Astrocyte of the cerebellum (primary cell): ENCODE measurements at regions not wholly inside any gene's neighbourhood (a gene's known extent, or its start where the extent isn't known, plus 50 kb on each side); places are given as distances from the start of the nearest gene placed in this dataset.

Experiments used
- DNase-seq: peaks from one replicate; pipeline ENCODE4 v3.0.0-alpha.2; 2011; ENCODE audit warnings: low read depth
- H3K4me3 ChIP-seq: 2 replicates; pipeline ENCODE4 v1.5.1; 2011; ENCODE audit warnings: mild to moderate bottlenecking, low read depth, low read length, moderate library complexity
- CTCF ChIP-seq: IDR thresholded peaks from 2 replicates; pipeline ENCODE4 v1.5.1; 2012; ENCODE audit warnings: low read length, low read depth, moderate library complexity, mild to moderate bottlenecking; ENCODE audit errors: missing control alignments
- in situ Hi-C: cut with HindIII; loops from 2 replicates; pipeline ENCODE4 v1.10.0; 2017; ENCODE audit warnings: low sequenced_read_pairs

GRCh38 chr13:105336706-105337576 lies 1198.5 kb downstream of the EFNB2 start:
- in situ Hi-C loops: no loop called here
- peak; percentile 26 for DNase-seq
- TF ChIP-seq CTCF: no peak
- no peak overlapping the region for H3K4me3 ChIP-seq

- in situ Hi-C loops: no loop called here
- TF ChIP-seq CTCF: no peak
- no peak overlapping the region for H3K4me3 ChIP-seq
- peak; percentile 49 for DNase-seq
Measured at GRCh38 chr13:105334211-105334610, 1201.3 kb downstream of the EFNB2 start.

GRCh38 chr13:105333416-105333815 lies 1202.0 kb downstream of the EFNB2 start:
- no peak overlapping the region for H3K4me3 ChIP-seq
- no peak for TF ChIP-seq CTCF
- in situ Hi-C loops: no loop called here
- no peak for DNase-seq

- DNase-seq: no peak
- in situ Hi-C loops: no loop called here
- no peak for TF ChIP-seq CTCF
- H3K4me3 ChIP-seq: no peak overlapping the region
Measured at GRCh38 chr13:105329359-105329758, 1206.1 kb downstream of the EFNB2 start.

GRCh38 chr13:105328212-105328611 lies 1207.2 kb downstream of the EFNB2 start:
- TF ChIP-seq CTCF: no peak
- in situ Hi-C loops: no loop called here
- DNase-seq: no peak
- no peak overlapping the region for H3K4me3 ChIP-seq

- no peak for TF ChIP-seq CTCF
- no peak overlapping the region for H3K4me3 ChIP-seq
- in situ Hi-C loops: no loop called here
- peak; percentile 19 for DNase-seq
Measured at GRCh38 chr13:105327581-105328126, 1207.8 kb downstream of the EFNB2 start.
